NT2/D1 (cell line): ENCODE measurements at regions not wholly inside any gene's neighbourhood (a gene's known extent, or its start where the extent isn't known, plus 50 kb on each side); places are given as distances from the start of the nearest gene placed in this dataset.

Source experiments
- DNase-seq: peaks from one replicate; pipeline ENCODE4 v3.0.0-alpha.2; 2011; ENCODE audit warnings: low read depth, low spot score
- H3K27me3 ChIP-seq: 2 replicates; pipeline ENCODE4 v1.6.0; 2011; ENCODE audit warnings: mild to moderate bottlenecking; ENCODE audit not compliant: insufficient read length, insufficient read depth
- H3K36me3 ChIP-seq: 2 replicates; pipeline ENCODE4 v1.6.1; 2011; ENCODE audit warnings: mild to moderate bottlenecking, low read length, mixed read lengths; ENCODE audit not compliant: insufficient read depth, insufficient read length
- H3K4me1 ChIP-seq: 2 replicates; pipeline ENCODE4 v1.5.1; 2011; ENCODE audit not compliant: insufficient read depth, insufficient read length
- H3K4me3 ChIP-seq: 2 replicates; pipeline ENCODE4 v1.5.1; 2011; ENCODE audit warnings: low read depth; ENCODE audit not compliant: insufficient read length
- H3K9ac ChIP-seq: 2 replicates; pipeline ENCODE4 v1.6.0; 2011; ENCODE audit warnings: low read depth; ENCODE audit not compliant: insufficient read length
- H3K9me3 ChIP-seq: 2 replicates; pipeline ENCODE4 v1.5.1; 2011; ENCODE audit warnings: mild to moderate bottlenecking, low read length; ENCODE audit not compliant: insufficient read depth
- SUZ12 ChIP-seq: IDR thresholded peaks from 2 replicates; pipeline ENCODE4 v1.6.1; 2011; ENCODE audit not compliant: insufficient read length, insufficient read depth; ENCODE audit errors: extremely low read depth
- YY1 ChIP-seq: IDR thresholded peaks from 2 replicates; pipeline ENCODE4 v1.6.1; 2011; ENCODE audit not compliant: insufficient read length, insufficient read depth
- ZNF274 ChIP-seq: IDR thresholded peaks from 2 replicates; pipeline ENCODE4 v1.6.1; 2011; ENCODE audit warnings: mild to moderate bottlenecking, low read depth, low read length

DNA sequence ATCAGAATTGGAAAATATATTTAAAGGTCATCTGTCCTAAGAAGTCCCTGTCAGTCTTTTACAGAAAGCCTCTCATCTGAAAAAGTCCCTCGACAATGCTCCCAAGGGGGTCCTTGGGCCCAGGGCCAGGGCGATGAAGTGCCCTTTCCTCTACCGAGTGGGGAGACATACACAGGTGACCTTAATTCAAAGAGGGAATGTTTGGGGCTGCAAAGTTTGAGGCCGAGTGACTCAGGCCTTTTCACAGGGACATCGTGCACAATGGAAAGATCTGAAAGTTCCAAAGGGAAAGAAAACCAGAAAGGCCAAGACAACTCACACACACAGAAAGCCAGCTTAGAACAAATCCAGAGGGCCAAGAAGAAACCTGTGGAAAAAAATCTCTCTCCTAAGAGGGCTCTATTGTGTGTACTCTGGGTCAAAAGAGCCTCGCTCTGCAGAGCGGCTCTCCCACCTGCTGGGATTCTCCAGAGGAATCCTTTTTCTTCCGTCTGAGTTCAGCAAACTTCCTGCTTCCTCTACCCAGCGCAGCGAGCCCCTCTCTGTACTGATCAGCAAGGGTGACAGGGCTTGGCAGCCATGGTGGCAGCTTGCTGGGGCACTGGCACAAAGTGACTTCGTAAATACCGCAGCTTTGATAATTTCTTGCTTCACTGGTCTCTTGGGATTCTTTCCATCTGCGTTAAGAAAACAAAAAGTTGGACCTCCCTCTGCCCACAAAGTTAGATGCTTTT lies 259.1 kb downstream of the OPA1 start:
- no peak overlapping the region for H3K4me3 ChIP-seq
- H3K9ac ChIP-seq, result no peak overlapping the region
- H3K9me3 ChIP-seq, result peaks cover 13% of the 10 kb centered on the region; the same call in 1 of the 2 replicates
- TF ChIP-seq YY1, result no peak
- TF ChIP-seq ZNF274, result no peak
- TF ChIP-seq SUZ12, result no peak
- H3K27me3 ChIP-seq, result no peaks in the 10 kb centered on the region
- peaks cover 4% of the 10 kb centered on the region for H3K4me1 ChIP-seq
- no peaks in the 10 kb centered on the region for H3K36me3 ChIP-seq
- DNase-seq, result peak; percentile 63

DNA sequence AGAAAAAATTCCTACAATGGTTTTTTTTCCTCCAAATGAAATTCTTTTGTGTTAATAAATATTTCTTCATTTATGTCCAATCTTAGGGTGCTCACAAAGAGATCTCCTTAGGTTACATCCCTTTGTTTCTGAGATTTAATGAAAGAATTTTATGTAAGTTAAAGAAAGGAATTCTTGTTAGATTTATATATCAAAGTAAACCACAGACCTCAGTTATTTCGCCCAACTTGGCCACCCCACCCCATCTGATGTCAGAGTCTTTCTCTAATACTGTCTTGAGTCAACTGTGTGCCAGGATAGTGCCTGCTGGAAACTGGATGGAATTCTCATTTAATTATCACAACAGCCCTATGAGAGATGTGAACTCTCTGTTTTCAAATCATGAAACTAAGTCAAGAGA lies 259.9 kb downstream of the OPA1 start:
- no peaks in the 10 kb centered on the region for H3K36me3 ChIP-seq
- no peak for TF ChIP-seq SUZ12
- no peak for TF ChIP-seq ZNF274
- TF ChIP-seq YY1, result no peak
- no peaks in the 10 kb centered on the region for H3K27me3 ChIP-seq
- H3K4me3 ChIP-seq, result no peak overlapping the region
- H3K4me1 ChIP-seq, result peaks cover 4% of the 10 kb centered on the region
- no peak for DNase-seq
- H3K9ac ChIP-seq, result no peak overlapping the region
- H3K9me3 ChIP-seq, result peaks cover 18% of the 10 kb centered on the region; the same call in 1 of the 2 replicates

GRCh38 chr3:193853511-193854219 lies 260.7 kb downstream of the OPA1 start:
- H3K4me3 ChIP-seq, result no peak overlapping the region
- no peak for DNase-seq
- no peak overlapping the region for H3K9ac ChIP-seq
- TF ChIP-seq ZNF274 (no peak), SUZ12 (no peak), YY1 (no peak)
- no peaks in the 10 kb centered on the region for H3K36me3 ChIP-seq
- no peaks in the 10 kb centered on the region for H3K27me3 ChIP-seq
- peaks cover 18% of the 10 kb centered on the region; the same call in 1 of the 2 replicates for H3K9me3 ChIP-seq
- H3K4me1 ChIP-seq, result peaks cover 4% of the 10 kb centered on the region

DNA sequence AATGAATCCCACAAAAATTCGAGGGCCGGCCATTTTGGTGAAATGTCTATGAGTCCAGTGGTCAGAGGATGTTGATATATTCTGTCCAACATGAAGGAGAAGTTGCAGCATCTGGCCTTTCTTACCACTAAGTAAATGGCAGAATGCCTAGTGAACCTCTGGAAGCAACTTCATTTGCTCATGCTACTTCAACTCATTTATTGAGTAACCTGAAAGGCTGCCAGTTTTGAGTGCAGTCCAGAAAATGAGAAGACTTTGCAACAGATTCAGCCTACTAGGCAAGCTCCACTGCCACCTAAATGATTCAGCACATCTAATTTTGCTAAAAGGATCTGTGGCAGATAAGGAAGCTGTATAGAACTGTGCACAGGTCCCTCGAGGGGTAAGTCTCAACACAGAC lies 265.0 kb downstream of the OPA1 start:
- peaks cover 11% of the 10 kb centered on the region; the same call in 1 of the 2 replicates for H3K9me3 ChIP-seq
- H3K27me3 ChIP-seq, result no peaks in the 10 kb centered on the region
- H3K4me3 ChIP-seq, result no peak overlapping the region
- H3K36me3 ChIP-seq, result no peaks in the 10 kb centered on the region
- TF ChIP-seq ZNF274 (no peak), YY1 (no peak), SUZ12 (no peak)
- DNase-seq, result no peak
- no peaks in the 10 kb centered on the region for H3K4me1 ChIP-seq
- no peak overlapping the region for H3K9ac ChIP-seq

DNA sequence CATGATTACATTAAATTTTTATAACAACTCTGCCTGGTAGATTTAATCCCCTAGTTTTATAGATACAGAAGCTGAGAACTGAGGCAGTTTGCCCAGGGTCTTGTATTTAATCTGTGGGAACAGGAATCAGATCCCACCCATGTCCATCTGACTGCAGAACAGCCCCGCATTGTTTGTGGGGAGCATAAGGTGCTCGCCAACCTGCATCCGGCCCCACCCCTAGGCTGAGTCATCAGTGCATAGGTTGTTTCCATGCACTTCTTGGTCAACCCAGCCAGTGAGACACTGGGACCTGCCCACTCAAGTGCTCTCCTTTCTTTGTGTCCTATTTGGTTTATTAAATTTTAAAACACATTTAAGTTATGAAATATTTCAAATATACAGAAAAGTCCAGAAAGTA lies 266.2 kb downstream of the OPA1 start:
- Histone ChIP-seq H3K4me3 (no peak overlapping the region), H3K9me3 (peaks cover 11% of the 10 kb centered on the region; the same call in 1 of the 2 replicates), H3K4me1 (no peaks in the 10 kb centered on the region), H3K27me3 (peaks cover 7% of the 10 kb centered on the region), H3K36me3 (no peaks in the 10 kb centered on the region), H3K9ac (no peak overlapping the region)
- no peak for DNase-seq
- TF ChIP-seq SUZ12, result no peak
- no peak for TF ChIP-seq YY1
- TF ChIP-seq ZNF274, result no peak

DNA sequence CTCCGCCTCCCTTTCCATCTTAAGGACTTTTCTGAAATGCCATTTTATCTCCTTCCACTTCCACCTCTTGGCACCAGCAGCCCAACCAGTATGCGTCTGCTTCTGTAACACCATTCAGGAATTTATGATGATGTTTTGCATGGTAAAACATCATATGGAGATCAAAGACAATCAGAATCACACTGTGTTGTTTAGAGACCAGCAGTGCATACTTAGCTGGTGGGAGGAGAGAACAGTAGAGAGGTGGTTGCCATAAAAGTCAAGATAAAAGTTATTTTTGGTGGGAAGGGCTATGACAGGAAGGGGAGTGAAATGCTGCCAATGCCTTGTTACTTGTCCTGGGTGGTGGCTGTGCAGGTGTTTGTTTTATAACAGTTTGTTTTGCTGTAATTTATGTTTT lies 268.0 kb downstream of the OPA1 start:
- DNase-seq, result no peak
- H3K9me3 ChIP-seq, result peaks cover 11% of the 10 kb centered on the region; the same call in 1 of the 2 replicates
- H3K9ac ChIP-seq, result no peak overlapping the region
- TF ChIP-seq SUZ12 (no peak), YY1 (no peak), ZNF274 (no peak)
- no peak overlapping the region for H3K4me3 ChIP-seq
- peaks cover 7% of the 10 kb centered on the region for H3K27me3 ChIP-seq
- no peaks in the 10 kb centered on the region for H3K4me1 ChIP-seq
- H3K36me3 ChIP-seq, result no peaks in the 10 kb centered on the region

GRCh38 chr3:193862843-193863242 lies 269.8 kb downstream of the OPA1 start:
- Histone ChIP-seq H3K9me3 (no peaks in the 10 kb centered on the region), H3K4me1 (peaks cover 3% of the 10 kb centered on the region), H3K4me3 (no peak overlapping the region), H3K36me3 (no peaks in the 10 kb centered on the region), H3K9ac (no peak overlapping the region), H3K27me3 (peaks cover 17% of the 10 kb centered on the region)
- no peak for DNase-seq
- no peak for TF ChIP-seq SUZ12
- no peak for TF ChIP-seq YY1
- TF ChIP-seq ZNF274, result no peak
